HG03457 (cell line): ENCODE measurements at regions not wholly inside any gene's neighbourhood (a gene's known extent, or its start where the extent isn't known, plus 50 kb on each side); places are given as distances from the start of the nearest gene placed in this dataset.

Experiments used
- ATAC-seq: cut with Tn5 transposase; IDR thresholded peaks from one replicate; pipeline ENCODE4 v1.9.1; 2021; ENCODE audit warnings: moderate number of reproducible peaks; ENCODE audit not compliant: unreplicated experiment

- ATAC-seq: no peak
Observed at GRCh38 chr11:88405853-88406252, 68.3 kb upstream of the CTSC start.

- no peak for ATAC-seq
Observed at GRCh38 chr11:88404932-88405710, 67.6 kb upstream of the CTSC start.

- ATAC-seq: no peak
Observed at GRCh38 chr11:88404391-88404790, 66.9 kb upstream of the CTSC start.

- ATAC-seq: no peak
Observed at GRCh38 chr11:88402784-88403183, 65.2 kb upstream of the CTSC start.

GRCh38 chr11:88402192-88402715, 64.7 kb upstream of the CTSC start:
- no peak for ATAC-seq

GRCh38 chr11:88398791-88399570, 61.4 kb upstream of the CTSC start:
- no peak for ATAC-seq

GRCh38 chr11:88398372-88398771, 60.8 kb upstream of the CTSC start:
- no peak for ATAC-seq

- ATAC-seq: no peak
Observed at GRCh38 chr11:88390254-88390653, 52.7 kb upstream of the CTSC start.

GRCh38 chr11:88387957-88388356, 50.4 kb upstream of the CTSC start:
- ATAC-seq: no peak
